ENCODE measurements at regions not wholly inside any gene's neighbourhood (a gene's known extent, or its start where the extent isn't known, plus 50 kb on each side); places are given as distances from the start of the nearest gene placed in this dataset.
"Not testable (repeated sequence)": the region's sequence is repeated elsewhere in the genome, so short reads cannot be mapped to it uniquely, and the experiment has no call there.

- no peak for DNase-seq
These were observed 101.2 kb downstream of the HMHB1 start for GRCh38 chr5:143913008-143913752.

DNA sequence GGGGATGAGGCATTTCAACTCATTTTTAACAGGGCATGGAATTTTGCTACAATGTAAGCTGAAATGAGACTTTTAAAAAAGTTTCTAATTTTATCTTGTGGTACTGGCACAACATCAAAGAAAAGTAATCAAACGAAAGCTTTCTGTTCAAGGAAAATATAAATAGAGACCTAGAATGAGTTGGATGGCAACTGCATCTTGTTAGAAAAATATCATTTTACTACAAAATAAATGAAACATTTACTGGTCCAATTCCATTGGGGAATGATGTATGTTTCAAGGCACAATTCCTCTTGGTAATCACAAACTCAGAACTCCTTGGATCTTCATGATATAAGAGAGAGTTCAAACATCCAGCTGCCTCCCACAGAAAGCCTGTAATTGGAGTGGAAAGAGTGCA is 102.8 kb downstream of the HMHB1 start:
- DNase-seq: no peak

DNA sequence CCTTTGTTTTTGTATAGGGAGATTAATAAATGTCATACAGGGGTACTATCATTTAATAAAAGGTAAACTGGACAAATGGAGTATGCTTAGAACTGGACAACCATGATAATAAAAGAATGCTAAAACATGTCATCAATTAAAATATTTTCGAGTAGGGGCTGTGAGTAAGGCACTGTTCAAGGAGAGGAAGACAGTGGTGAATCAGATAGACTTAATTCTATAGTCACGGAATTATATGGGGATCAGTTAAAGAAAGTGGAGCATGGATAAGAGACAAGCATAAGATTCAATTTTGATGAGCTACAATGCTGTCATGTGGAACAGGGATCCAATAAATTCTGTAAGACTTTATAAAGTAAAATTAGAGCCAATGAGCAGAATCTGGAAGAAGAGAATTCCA is 104.5 kb downstream of the HMHB1 start:
- DNase-seq: no peak

DNA sequence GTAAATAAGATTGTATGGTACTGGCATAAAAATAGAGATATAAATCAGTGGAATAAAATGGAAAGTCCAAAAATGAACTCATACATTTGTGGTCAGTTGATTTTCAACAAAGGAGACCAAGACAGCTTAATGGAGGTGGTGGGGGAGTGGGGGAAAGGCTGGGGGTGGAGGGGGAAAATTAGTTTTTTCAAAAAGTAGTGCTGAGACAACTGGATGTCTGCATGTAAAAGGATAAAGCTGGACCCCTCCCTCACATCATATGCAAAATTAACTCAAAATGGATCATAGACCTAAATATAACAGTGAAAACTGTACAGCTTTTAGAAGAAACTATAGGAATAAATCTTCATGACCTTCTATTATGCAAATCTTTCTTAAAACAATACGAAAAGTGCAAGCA is 107.0 kb downstream of the HMHB1 start:
- DNase-seq: no peak

GRCh38 chr5:143920772-143921171 is 108.8 kb downstream of the HMHB1 start:
- DNase-seq: no peak

GRCh38 chr5:143921525-143922311 is 109.8 kb downstream of the HMHB1 start:
- DNase-seq: no peak

- DNase-seq: no peak
These were observed 110.8 kb downstream of the HMHB1 start for GRCh38 chr5:143922718-143923117.

- no peak for DNase-seq
These were observed 111.8 kb downstream of the HMHB1 start for GRCh38 chr5:143923634-143924266.

- no peak for DNase-seq
These were observed 112.5 kb downstream of the HMHB1 start for GRCh38 chr5:143924311-143924978.

DNA sequence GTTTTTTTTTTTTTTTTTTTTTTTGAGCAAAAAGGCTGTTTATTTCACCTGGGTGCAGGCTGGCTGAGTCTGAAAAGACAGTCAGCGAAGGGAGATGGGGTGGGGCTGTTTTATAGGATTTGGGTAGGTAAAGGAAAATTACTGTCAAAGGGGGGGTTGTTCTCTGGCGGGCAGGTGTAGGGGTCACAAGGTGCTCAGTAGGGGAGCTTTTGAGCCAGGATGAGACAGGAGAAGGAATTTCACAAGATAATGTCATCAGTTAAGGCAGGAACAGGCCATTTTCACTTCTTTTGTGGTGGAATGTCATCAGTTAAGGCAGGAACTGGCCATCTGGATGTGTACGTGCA is 113.0 kb downstream of the HMHB1 start:
- not testable (repeated sequence) for DNase-seq

GRCh38 chr5:143929486-143929885 is 117.5 kb downstream of the HMHB1 start:
- no peak for DNase-seq

- no peak for DNase-seq
These were observed 118.6 kb downstream of the HMHB1 start for GRCh38 chr5:143930561-143930960.

GRCh38 chr5:143931476-143931875 is 119.5 kb downstream of the HMHB1 start:
- peak; percentile 41 for DNase-seq

DNA sequence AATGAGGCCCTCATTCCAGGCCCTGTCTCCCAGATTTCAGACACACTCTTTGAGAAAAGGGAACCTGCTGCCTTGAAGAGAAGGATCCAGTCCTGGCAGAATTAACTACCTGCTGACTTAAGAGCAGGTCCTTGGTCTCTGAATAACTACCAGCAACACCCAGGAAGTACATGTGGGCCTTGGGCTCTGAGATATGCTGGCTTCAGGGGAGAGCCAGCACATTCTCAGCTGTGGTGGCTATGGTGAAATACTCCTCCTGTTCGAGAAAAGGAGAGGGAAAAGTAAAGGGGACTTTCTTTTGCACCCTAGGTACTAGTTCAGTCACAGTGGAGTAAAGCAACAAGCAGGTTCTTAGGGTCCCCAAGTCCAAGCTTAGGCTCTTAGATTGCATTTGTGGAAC is 120.0 kb downstream of the HMHB1 start:
- DNase-seq: no peak

GRCh38 chr5:143932584-143932983 is 120.6 kb downstream of the HMHB1 start:
- DNase-seq: no peak

GRCh38 chr5:143933451-143933850 is 121.5 kb downstream of the HMHB1 start:
- no peak for DNase-seq

DNA sequence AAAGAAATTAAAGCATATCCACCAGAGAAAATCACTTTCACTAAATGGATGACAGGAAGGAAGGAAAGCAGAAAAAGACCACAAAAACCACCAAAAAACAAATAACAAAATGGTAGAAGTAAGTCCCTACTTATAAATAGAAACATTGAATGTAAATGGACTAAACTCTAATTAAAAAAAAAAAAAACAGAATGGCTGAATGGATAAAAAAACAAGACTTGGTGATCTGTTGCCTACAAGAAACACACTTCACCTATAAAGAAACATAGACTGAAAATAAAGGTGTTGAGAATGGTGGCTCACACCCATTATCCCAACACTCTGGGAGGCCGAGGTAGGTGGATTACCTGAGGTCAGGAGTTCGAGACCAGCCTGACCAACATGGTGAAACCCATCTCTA is 122.9 kb downstream of the HMHB1 start:
- no peak for DNase-seq

GRCh38 chr5:143938230-143938629 is 126.3 kb downstream of the HMHB1 start:
- DNase-seq: no peak

DNA sequence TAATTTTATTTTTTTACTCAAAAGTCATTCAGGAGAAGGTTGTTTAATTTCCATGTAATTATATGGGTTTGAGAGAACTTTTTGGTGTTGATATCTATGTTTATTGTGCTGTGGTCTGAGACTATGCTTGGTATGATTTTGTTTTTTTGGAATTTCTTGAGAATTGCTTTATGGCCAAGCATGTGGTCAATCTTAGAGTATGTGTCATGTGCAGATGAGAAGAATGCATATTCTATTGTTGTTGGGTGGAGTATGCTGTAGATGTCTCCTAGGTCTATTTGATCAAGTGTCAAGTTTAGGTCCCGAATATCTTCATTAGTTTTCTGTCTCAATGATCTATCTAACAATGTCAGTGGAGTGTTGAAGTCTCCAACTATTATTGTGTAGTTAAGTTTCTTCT is 134.9 kb downstream of the HMHB1 start:
- no peak for DNase-seq

- DNase-seq: no peak
These were observed 135.4 kb downstream of the HMHB1 start for GRCh38 chr5:143947313-143947712.

DNA sequence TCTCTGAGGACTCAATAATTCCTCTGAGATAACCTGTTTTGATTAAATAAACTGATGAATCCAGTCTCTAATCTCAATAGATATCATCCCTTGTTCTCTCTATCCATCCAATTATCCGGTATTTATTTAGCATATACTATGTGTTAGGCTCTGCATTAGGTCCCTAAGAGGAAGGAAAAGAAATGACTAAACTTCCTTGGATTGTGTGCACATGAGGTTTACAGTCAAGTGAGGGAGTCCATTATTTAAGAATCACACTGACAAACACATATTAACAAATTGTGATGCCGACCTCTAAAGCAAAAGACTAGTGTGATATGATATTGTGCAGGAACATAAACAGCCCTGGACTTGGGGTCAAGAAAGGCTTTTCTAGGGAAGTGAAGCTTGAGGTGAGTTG is 140.8 kb downstream of the HMHB1 start:
- no peak for DNase-seq

- no peak for DNase-seq
These were observed 141.9 kb downstream of the HMHB1 start for GRCh38 chr5:143953851-143954250.

GRCh38 chr5:143955141-143955540 is 143.2 kb downstream of the HMHB1 start:
- no peak for DNase-seq

DNA sequence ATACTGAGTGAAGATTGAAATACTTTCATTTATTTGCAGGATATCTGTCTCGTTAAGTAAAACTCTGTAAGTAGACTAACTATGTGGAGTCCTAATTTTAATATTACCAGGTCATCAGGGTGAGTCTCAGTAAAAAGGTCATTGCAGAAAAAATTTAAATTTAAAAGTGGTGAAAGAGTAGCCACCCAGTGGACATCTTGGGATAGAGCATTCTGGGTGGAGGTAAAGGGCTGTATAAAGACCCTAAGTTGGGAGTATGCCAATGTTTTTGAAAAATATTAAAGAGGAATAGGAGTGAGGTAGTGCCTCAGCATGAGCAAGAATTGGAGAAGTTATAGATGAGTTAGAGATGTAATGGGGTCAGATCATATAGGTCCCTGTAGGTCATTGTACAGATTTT is 145.5 kb downstream of the HMHB1 start:
- DNase-seq: no peak
